ENCODE measurements at regions not wholly inside any gene's neighbourhood (a gene's known extent, or its start where the extent isn't known, plus 50 kb on each side); places are given as distances from the start of the nearest gene placed in this dataset.
"Not testable (repeated sequence)": the region's sequence is repeated elsewhere in the genome, so short reads cannot be mapped to it uniquely, and the experiment has no call there.

DNA sequence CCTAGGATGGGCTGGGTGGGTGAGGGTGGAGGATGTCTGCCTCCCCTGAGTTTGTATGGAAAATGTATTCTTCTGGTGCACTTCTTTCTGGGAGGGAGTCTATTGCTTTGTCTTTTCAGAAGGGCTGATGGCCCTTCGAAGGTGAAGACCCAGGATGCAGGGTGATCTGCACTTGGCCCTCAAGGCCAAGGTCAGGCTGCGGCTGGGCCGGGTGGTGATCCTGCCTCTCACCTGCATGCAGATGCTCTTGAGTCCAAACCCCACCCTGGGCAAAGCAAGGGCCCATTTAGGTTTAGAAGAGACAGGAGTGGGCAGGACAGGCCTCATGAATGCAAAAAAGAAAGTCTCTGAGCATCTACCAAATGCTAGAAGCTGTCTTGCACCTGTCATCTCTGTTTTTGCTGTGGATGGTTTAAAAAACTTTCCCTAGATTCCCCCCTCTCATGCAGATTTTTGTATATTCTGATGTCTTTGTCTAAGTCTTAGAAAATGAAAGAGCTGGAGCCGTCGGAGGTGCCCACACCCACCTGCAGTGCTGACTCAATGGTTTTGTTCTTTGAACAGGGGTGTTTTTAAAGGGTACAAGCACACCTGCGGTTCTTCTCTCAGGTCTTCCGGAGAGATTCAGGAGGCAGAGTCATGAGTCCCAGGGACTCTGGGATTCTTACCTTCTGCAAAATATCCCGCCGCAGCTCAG lies 186.4 kb downstream of the ADRA2C start:
- not testable (repeated sequence) for TF ChIP-seq TARDBP (IDR thresholded peaks at IDR 0.05); SP1 (IDR thresholded peaks at IDR 0.05); BHLHE40 (IDR thresholded peaks at IDR 0.05; ENCODE audit: borderline replicate concordance); FOXK2 (IDR thresholded peaks at IDR 0.05); NFRKB (IDR thresholded peaks at IDR 0.05); LEF1 (IDR thresholded peaks at IDR 0.05; ENCODE audit: borderline replicate concordance); ELF4 (IDR thresholded peaks at IDR 0.05); FOXM1 (IDR thresholded peaks at IDR 0.05; ENCODE audit: borderline replicate concordance); CTBP1 (IDR thresholded peaks at IDR 0.05; ENCODE audit: borderline replicate concordance); HDGF (IDR thresholded peaks at IDR 0.05; ENCODE audit: borderline replicate concordance); SUZ12 (IDR thresholded peaks at IDR 0.05); ZNF384 (IDR thresholded peaks at IDR 0.05); L3MBTL2 (conservative IDR thresholded peaks at IDR 0.05)
